GM19455 (cell line): ENCODE measurements at regions not wholly inside any gene's neighbourhood (a gene's known extent, or its start where the extent isn't known, plus 50 kb on each side); places are given as distances from the start of the nearest gene placed in this dataset.

ENCODE experiments used
- ATAC-seq: cut with Tn5 transposase; IDR thresholded peaks from one replicate; pipeline ENCODE4 v1.9.1; 2021; ENCODE audit not compliant: unreplicated experiment

GRCh38 chr11:29959488-29959887, 57.3 kb downstream of the KCNA4 start:
- no peak for ATAC-seq

GRCh38 chr11:29957431-29957830, 59.4 kb downstream of the KCNA4 start:
- ATAC-seq: no peak

GRCh38 chr11:29956076-29956556, 60.7 kb downstream of the KCNA4 start:
- no peak for ATAC-seq

- ATAC-seq: no peak
These were observed 73.5 kb downstream of the KCNA4 start for GRCh38 chr11:29943347-29943746.

DNA sequence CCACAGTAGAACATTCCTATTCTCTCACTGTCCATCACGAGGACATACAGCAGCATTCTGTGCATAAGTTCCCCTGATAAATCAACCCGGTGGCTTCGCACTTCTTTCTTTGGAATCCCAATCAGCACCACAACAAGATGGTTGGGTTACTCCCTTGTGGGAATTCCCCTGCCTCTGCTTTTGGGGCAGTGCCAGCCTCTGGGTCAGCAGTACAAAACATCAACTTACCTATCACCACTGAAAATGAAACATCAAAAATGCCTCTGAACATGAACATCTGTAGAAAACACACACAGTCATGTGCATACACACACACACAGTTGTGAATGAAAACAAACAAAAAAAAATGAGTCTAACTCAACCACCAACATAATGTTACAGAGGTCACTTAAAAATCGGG, 79.3 kb downstream of the KCNA4 start:
- no peak for ATAC-seq

DNA sequence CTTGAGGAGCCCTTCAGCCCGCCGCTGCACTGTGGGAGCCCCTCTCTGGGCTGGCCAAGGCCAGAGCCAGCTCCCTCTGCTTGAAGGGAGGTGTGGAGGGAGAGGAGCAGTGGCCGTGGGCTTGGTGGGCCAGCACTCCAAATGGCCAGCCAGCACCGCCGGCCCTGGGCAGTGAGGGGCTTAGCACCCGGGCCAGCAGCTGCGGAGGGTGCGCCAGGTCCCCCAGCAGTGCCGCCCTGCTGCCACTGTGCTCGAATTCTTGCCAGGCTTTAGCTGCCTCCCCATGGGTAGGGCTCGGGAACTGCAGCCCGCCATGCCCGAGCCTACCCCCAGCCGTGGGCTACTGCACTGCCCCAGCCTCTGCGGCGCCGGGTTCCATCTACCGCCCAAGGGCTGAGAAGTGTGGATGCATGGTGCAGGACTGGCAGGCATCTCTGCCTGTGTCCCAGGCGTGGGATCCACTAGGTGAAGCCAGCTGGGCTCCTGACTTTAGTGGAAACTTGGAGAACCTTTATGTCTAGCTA, 82.7 kb downstream of the KCNA4 start:
- no peak for ATAC-seq

DNA sequence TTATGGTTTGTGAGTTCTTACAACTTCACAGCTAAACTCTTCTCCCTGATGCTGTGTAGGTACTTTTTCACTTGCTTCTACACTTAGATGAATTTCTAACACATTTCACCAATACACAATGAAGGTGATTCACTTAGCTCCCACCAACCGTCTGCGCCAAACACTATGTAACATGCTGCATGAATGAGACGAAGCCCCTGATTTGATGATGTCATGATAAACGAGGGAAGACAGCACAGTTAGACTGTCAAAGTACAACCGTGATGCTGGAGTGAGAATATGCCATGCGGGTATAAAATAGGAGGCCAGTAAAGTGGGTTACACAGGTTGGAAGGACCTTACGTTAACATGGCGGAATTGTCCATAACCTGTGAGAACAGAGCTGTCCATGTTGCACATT, 100.8 kb downstream of the KCNA4 start:
- ATAC-seq: no peak

DNA sequence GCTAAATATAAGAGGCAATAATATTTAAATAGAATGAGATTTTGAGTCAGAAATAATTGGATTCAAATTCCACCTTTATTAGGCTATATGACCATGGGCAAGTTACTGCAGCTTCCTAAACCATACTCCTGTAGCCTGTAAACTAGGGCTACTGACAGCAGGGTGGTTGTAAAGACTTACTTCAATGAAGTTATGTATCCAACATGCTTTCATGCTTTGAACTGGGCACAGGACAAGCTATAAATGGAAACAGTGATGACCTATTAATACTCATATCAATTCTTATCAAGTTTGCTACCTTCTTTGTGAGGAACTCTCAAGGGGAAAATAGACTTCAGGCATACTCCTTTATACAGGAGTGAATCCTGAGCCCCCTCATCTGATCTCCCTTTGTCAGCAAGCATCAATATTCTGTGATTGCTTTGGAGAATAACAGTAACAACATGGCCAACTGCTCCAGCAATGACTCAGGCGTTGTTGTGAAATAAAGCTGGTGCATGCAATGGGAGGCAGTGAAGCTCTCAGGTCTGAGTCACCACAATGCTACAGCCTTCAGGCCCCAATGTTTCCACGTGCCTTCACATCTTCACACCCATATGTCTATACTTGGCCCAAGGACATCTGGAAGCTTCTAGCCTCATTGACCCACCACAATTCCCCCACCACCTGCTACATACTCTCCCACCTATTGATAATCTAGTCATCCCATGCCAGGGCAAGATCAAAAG, 102.5 kb downstream of the KCNA4 start:
- ATAC-seq: no peak

GRCh38 chr11:29913352-29913751, 103.5 kb downstream of the KCNA4 start:
- ATAC-seq: no peak

GRCh38 chr11:29900382-29900781, 116.4 kb downstream of the KCNA4 start:
- ATAC-seq: no peak

GRCh38 chr11:29879560-29879959, 137.3 kb downstream of the KCNA4 start:
- no peak for ATAC-seq

DNA sequence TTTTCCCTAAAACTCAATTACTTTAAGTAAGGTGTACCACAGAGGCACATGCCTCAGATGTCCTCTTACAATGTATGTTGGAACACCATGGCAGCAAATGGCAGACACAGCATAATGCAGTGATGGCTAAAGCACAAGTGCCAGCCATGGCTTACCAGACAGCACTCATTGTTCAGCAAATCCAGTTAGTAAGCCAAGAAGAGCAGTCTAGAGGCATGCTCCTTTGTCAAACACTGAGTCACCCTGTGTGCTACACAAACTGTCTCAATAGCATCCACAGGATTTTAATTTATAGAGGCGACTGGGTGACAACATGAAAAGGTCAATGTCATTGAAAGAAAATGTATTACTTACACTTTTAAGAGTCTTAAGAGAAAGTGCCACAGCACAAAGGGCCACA, 140.6 kb downstream of the KCNA4 start:
- ATAC-seq: no peak

DNA sequence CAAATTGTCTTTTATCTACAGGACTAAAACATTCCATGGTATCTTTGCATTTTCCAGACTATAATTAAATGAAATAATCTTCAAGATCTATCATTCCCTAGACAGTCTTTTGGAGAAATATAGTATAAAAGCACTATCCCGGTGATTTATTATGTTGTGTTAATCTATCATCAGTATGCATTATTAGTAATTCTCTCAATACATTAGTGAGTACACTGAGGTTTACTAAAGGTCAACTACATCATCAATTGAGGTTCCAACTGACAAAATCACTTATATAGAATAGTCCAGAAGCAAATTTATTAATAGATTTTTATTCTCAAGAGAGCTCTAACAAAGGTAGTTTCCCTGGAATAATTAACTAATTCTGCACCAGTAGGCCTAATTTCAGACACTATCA, 169.6 kb downstream of the KCNA4 start:
- no peak for ATAC-seq

- ATAC-seq: no peak
These were observed 172.0 kb downstream of the KCNA4 start for GRCh38 chr11:29844701-29845379.

- ATAC-seq: no peak
These were observed 172.8 kb downstream of the KCNA4 start for GRCh38 chr11:29844031-29844430.

- no peak for ATAC-seq
These were observed 174.8 kb downstream of the KCNA4 start for GRCh38 chr11:29842061-29842460.

- ATAC-seq: no peak
These were observed 190.0 kb downstream of the KCNA4 start for GRCh38 chr11:29826878-29827277.

DNA sequence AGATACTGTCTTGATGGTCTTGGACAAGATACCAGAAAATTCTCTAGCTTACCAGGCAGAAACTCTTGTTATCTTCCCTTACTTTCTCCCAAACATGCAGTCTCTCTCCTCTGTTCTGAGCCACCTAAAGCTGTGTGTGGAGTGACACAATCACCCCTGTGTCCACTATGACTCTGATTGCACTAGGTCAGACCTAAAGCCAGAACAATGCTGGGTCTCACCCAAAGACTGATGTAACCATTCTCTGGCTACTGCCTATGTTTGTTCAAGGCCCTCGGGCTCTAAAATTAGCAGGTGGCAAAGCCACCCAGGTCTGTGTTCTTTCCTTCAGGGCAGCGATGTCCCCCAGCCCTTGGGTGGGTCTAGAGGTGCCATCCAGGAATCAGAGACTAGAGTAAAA, 200.5 kb downstream of the KCNA4 start:
- no peak for ATAC-seq

- no peak for ATAC-seq
These were observed 207.7 kb downstream of the KCNA4 start for GRCh38 chr11:29809121-29809520.

DNA sequence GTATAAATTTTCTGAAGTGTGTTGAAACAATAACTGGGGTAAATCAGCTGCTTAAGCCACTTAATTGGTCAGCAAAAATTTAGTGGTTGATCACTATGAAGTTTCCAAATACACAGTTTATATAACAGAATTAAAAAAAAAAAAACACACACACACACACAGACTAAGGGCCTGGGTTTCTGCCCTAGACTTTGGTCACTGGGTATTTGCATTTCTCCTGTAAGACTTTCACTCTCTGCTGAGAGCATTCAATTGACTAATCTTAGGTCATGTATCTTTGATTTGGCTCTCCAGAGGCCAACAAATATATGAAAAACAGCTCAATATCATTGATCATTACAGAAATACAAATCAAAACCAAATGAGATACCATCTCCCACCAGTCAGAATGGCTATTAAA, 214.3 kb downstream of the KCNA4 start:
- ATAC-seq: no peak

GRCh38 chr11:29801561-29801960, 215.3 kb downstream of the KCNA4 start:
- no peak for ATAC-seq

GRCh38 chr11:29786092-29786491, 230.7 kb downstream of the KCNA4 start:
- no peak for ATAC-seq
